Left lung (tissue), 4 donors: ENCODE measurements at regions not wholly inside any gene's neighbourhood (a gene's known extent, or its start where the extent isn't known, plus 50 kb on each side); places are given as distances from the start of the nearest gene placed in this dataset.
A peak's percentile ranks its signal among the peaks of the same experiment; 100 is the strongest.

Source experiments
- ATAC-seq: fragments of 200-7000 bp; cut with Tn5 transposase; one replicate; pipeline ENCODE4 v1.9.1; 2020; ENCODE audit warnings: moderate library complexity
- DNase-seq, 4 donors: peaks; one replicate each; pipeline ENCODE4 v3.0.0-alpha.2; 2013 to 2020
- H3K27ac ChIP-seq, 2 donors: fragments of 200-600 bp; sonication (generic) in 1 of 2; one replicate each; pipeline versions ENCODE4 v1.5.0 to v1.8.0; 2020 to 2021
- H3K27me3 ChIP-seq, 2 donors: fragments of 200-600 bp; sonication (generic) in 1 of 2; one replicate each; pipeline versions ENCODE4 v1.5.0 to v1.8.0; 2020 to 2021
- H3K36me3 ChIP-seq, 2 donors: fragments of 200-600 bp; sonication (generic) in 1 of 2; one replicate each; pipeline versions ENCODE4 v1.5.0 to v1.8.0; 2020 to 2021
- H3K4me1 ChIP-seq, 2 donors: fragments of 200-600 bp; one replicate each; pipeline ENCODE4 v1.8.0; 2021
- H3K4me3 ChIP-seq, 2 donors: fragments of 200-600 bp; sonication (generic) in 1 of 2; one replicate each; pipeline versions ENCODE4 v1.5.0 to v1.8.0; 2020 to 2021; ENCODE audit warnings: mild to moderate bottlenecking in 1 of 2
- H3K9me3 ChIP-seq, 2 donors: fragments of 200-600 bp; sonication (generic) in 1 of 2; one replicate each; pipeline versions ENCODE4 v1.5.0 to v1.8.0; 2020 to 2021
- CTCF ChIP-seq, 2 donors: fragments of 200-600 bp; sonication (generic) in 1 of 2; IDR thresholded peaks; one replicate each; pipeline versions ENCODE4 v1.5.0 to v1.8.0; 2021; ENCODE audit warnings: antibody characterized with exemption in 2 of 2
- intact Hi-C, 2 donors: fragments of 100-400 bp; cut with DNase I; formaldehyde crosslinking; loops; one replicate each; pipeline versions ENCODE4 v1.11.2 to v1.14.2; 2022
- donor health status: DM: no; HTN: yes; CAD: no.
- donor health status: DM: no; HTN: no; CAD: no.

GRCh38 chr3:154022606-154023005 is 98.6 kb upstream of the ARHGEF26 start:
- H3K4me1 ChIP-seq = no peaks in the 10 kb centered on the region
- no peak for TF ChIP-seq CTCF (IDR thresholded peaks at IDR 0.05)
- no peaks in the 10 kb centered on the region for H3K36me3 ChIP-seq
- DNase-seq = peak in 1 of 4 donors; percentile 27
- no peaks in the 10 kb centered on the region for H3K9me3 ChIP-seq
- H3K27ac ChIP-seq = no peak overlapping the region
- peak; percentile 69 for ATAC-seq
- intact Hi-C loops = no loop called here
- H3K4me3 ChIP-seq = no peak overlapping the region
- H3K27me3 ChIP-seq = no peaks in the 10 kb centered on the region

GRCh38 chr3:154023148-154023547 is 98.0 kb upstream of the ARHGEF26 start:
- H3K4me3 ChIP-seq = no peak overlapping the region
- no peaks in the 10 kb centered on the region for H3K27me3 ChIP-seq
- peak in 1 of 4 donors; percentile 49 for DNase-seq
- H3K36me3 ChIP-seq = no peaks in the 10 kb centered on the region
- no peak overlapping the region for H3K27ac ChIP-seq
- peak; percentile 94 for ATAC-seq
- no peaks in the 10 kb centered on the region for H3K4me1 ChIP-seq
- intact Hi-C loops = no loop called here
- no peaks in the 10 kb centered on the region for H3K9me3 ChIP-seq
- TF ChIP-seq CTCF (IDR thresholded peaks at IDR 0.05) = no peak

- H3K27me3 ChIP-seq = no peaks in the 10 kb centered on the region
- DNase-seq (no peak), ATAC-seq (no peak)
- intact Hi-C loops = no loop called here
- no peak overlapping the region for H3K27ac ChIP-seq
- no peak for TF ChIP-seq CTCF (IDR thresholded peaks at IDR 0.05)
- H3K9me3 ChIP-seq = no peaks in the 10 kb centered on the region
- H3K4me1 ChIP-seq = no peaks in the 10 kb centered on the region
- H3K4me3 ChIP-seq = no peak overlapping the region
- H3K36me3 ChIP-seq = no peaks in the 10 kb centered on the region
These were observed 96.2 kb upstream of the ARHGEF26 start for GRCh38 chr3:154025007-154025406.

GRCh38 chr3:154029926-154030325 is 91.3 kb upstream of the ARHGEF26 start:
- intact Hi-C loops = no loop called here
- H3K4me3 ChIP-seq = no peak overlapping the region
- ATAC-seq = no peak
- peak in 2 of 4 donors; percentile 65 to 68 for DNase-seq
- H3K36me3 ChIP-seq = no peaks in the 10 kb centered on the region
- TF ChIP-seq CTCF (IDR thresholded peaks at IDR 0.05) = no peak
- H3K4me1 ChIP-seq = no peaks in the 10 kb centered on the region
- H3K27me3 ChIP-seq = no peaks in the 10 kb centered on the region
- H3K9me3 ChIP-seq = no peaks in the 10 kb centered on the region
- no peak overlapping the region for H3K27ac ChIP-seq

GRCh38 chr3:154034797-154035330 is 86.3 kb upstream of the ARHGEF26 start:
- Histone ChIP-seq H3K27ac (no peak overlapping the region), H3K9me3 (no peaks in the 10 kb centered on the region), H3K36me3 (no peaks in the 10 kb centered on the region), H3K4me1 (no peaks in the 10 kb centered on the region), H3K27me3 (no peaks in the 10 kb centered on the region), H3K4me3 (no peak overlapping the region)
- no peak for TF ChIP-seq CTCF (IDR thresholded peaks at IDR 0.05)
- intact Hi-C loops = no loop called here
- no peak for ATAC-seq
- DNase-seq = no peak
